ENCODE measurements at regions not wholly inside any gene's neighbourhood (a gene's known extent, or its start where the extent isn't known, plus 50 kb on each side); places are given as distances from the start of the nearest gene placed in this dataset.

GRCh38 chr14:99072433-99072832 lies 199.6 kb downstream of the BCL11B start:
- H3K36me3 ChIP-seq (replicated peaks; ENCODE audit: insufficient read depth, low read depth), result no peaks in the 10 kb centered on the region
- H3K79me2 ChIP-seq, result no peaks in the 10 kb centered on the region
- 95% methylated on average over 12 of the region's 12 CpGs for WGBS (ENCODE audit: low lambda C conversion rate, missing lambda C conversion rate)
- H3K9me2 ChIP-seq (replicated peaks; ENCODE audit: insufficient read depth), result no peaks in the 10 kb centered on the region
- no peaks in the 10 kb centered on the region for H3K4me1 ChIP-seq (ENCODE audit: insufficient read depth)
- no peak overlapping the region for H3K4me3 ChIP-seq
- TF ChIP-seq CTCF (IDR thresholded peaks at IDR 0.05; ENCODE audit: poor library complexity) (no peak), EZH2 (IDR thresholded peaks at IDR 0.05; ENCODE audit: borderline replicate concordance) (no peak), EZH2phosphoT487 (IDR thresholded peaks at IDR 0.05; ENCODE audit: low read depth, severe bottlenecking, unreplicated experiment) (no peak)
- no peak overlapping the region for H3K27ac ChIP-seq
- DNase-seq (ENCODE audit: low spot score), result no peak
- no peaks in the 10 kb centered on the region for H4K20me1 ChIP-seq (ENCODE audit: insufficient read depth, poor library complexity, severe bottlenecking)
- H3K9me3 ChIP-seq (ENCODE audit: low read depth), result no peaks in the 10 kb centered on the region
- no peak overlapping the region for H3K4me2 ChIP-seq
- H2AFZ ChIP-seq, result no peak overlapping the region
- H3K27me3 ChIP-seq, result no peaks in the 10 kb centered on the region

- Histone ChIP-seq H3K27me3 (no peaks in the 10 kb centered on the region), H3K9me2 (replicated peaks; ENCODE audit: insufficient read depth) (no peaks in the 10 kb centered on the region), H3K27ac (no peak overlapping the region), H3K9me3 (ENCODE audit: low read depth) (no peaks in the 10 kb centered on the region), H2AFZ (no peak overlapping the region), H3K4me2 (no peak overlapping the region), H3K4me1 (ENCODE audit: insufficient read depth) (no peaks in the 10 kb centered on the region), H3K4me3 (no peak overlapping the region), H3K36me3 (replicated peaks; ENCODE audit: insufficient read depth, low read depth) (no peaks in the 10 kb centered on the region), H3K79me2 (no peaks in the 10 kb centered on the region), H4K20me1 (ENCODE audit: insufficient read depth, poor library complexity, severe bottlenecking) (no peaks in the 10 kb centered on the region)
- WGBS (ENCODE audit: low lambda C conversion rate, missing lambda C conversion rate), result 89% methylated on average over 6 of the region's 6 CpGs
- no peak for TF ChIP-seq EZH2phosphoT487 (IDR thresholded peaks at IDR 0.05; ENCODE audit: low read depth, severe bottlenecking, unreplicated experiment)
- TF ChIP-seq CTCF (IDR thresholded peaks at IDR 0.05; ENCODE audit: poor library complexity), result no peak
- TF ChIP-seq EZH2 (IDR thresholded peaks at IDR 0.05; ENCODE audit: borderline replicate concordance), result no peak
- no peak for DNase-seq (ENCODE audit: low spot score)
These were observed 199.0 kb downstream of the BCL11B start for GRCh38 chr14:99072956-99073355.

GRCh38 chr14:99073431-99073830 lies 198.6 kb downstream of the BCL11B start:
- DNase-seq (ENCODE audit: low spot score), result no peak
- Histone ChIP-seq H3K9me2 (replicated peaks; ENCODE audit: insufficient read depth) (no peaks in the 10 kb centered on the region), H3K4me1 (ENCODE audit: insufficient read depth) (no peaks in the 10 kb centered on the region), H2AFZ (no peak overlapping the region), H3K27ac (no peak overlapping the region), H3K4me2 (no peak overlapping the region), H3K79me2 (no peaks in the 10 kb centered on the region), H3K4me3 (no peak overlapping the region), H3K9me3 (ENCODE audit: low read depth) (no peaks in the 10 kb centered on the region), H3K27me3 (no peaks in the 10 kb centered on the region), H3K36me3 (replicated peaks; ENCODE audit: insufficient read depth, low read depth) (no peaks in the 10 kb centered on the region), H4K20me1 (ENCODE audit: insufficient read depth, poor library complexity, severe bottlenecking) (no peaks in the 10 kb centered on the region)
- TF ChIP-seq CTCF (IDR thresholded peaks at IDR 0.05; ENCODE audit: poor library complexity) (no peak), EZH2phosphoT487 (IDR thresholded peaks at IDR 0.05; ENCODE audit: low read depth, severe bottlenecking, unreplicated experiment) (no peak), EZH2 (IDR thresholded peaks at IDR 0.05; ENCODE audit: borderline replicate concordance) (no peak)
- 88% methylated on average over 6 of the region's 6 CpGs for WGBS (ENCODE audit: low lambda C conversion rate, missing lambda C conversion rate)

- Histone ChIP-seq H3K27me3 (no peaks in the 10 kb centered on the region), H2AFZ (no peak overlapping the region), H3K4me2 (no peak overlapping the region), H3K9me2 (replicated peaks; ENCODE audit: insufficient read depth) (no peaks in the 10 kb centered on the region), H3K4me1 (ENCODE audit: insufficient read depth) (no peaks in the 10 kb centered on the region), H3K9me3 (ENCODE audit: low read depth) (no peaks in the 10 kb centered on the region), H3K79me2 (no peaks in the 10 kb centered on the region), H3K4me3 (no peak overlapping the region), H3K36me3 (replicated peaks; ENCODE audit: insufficient read depth, low read depth) (no peaks in the 10 kb centered on the region), H3K27ac (no peak overlapping the region), H4K20me1 (ENCODE audit: insufficient read depth, poor library complexity, severe bottlenecking) (no peaks in the 10 kb centered on the region)
- no peak for DNase-seq (ENCODE audit: low spot score)
- 87% methylated on average over 11 of the region's 11 CpGs for WGBS (ENCODE audit: low lambda C conversion rate, missing lambda C conversion rate)
- TF ChIP-seq CTCF (IDR thresholded peaks at IDR 0.05; ENCODE audit: poor library complexity) (no peak), EZH2 (IDR thresholded peaks at IDR 0.05; ENCODE audit: borderline replicate concordance) (no peak), EZH2phosphoT487 (IDR thresholded peaks at IDR 0.05; ENCODE audit: low read depth, severe bottlenecking, unreplicated experiment) (no peak)
These were observed 196.9 kb downstream of the BCL11B start for GRCh38 chr14:99075061-99075460.
